RWPE2 (cell line): ENCODE measurements at regions not wholly inside any gene's neighbourhood (a gene's known extent, or its start where the extent isn't known, plus 50 kb on each side); places are given as distances from the start of the nearest gene placed in this dataset.

Experiments
- ATAC-seq: fragments of 200-7000 bp; cut with Tn5 transposase; 3 replicates; pipeline ENCODE4 v1.9.1; 2021; ENCODE audit warnings: low read depth
- DNase-seq: peaks from one replicate; pipeline ENCODE4 v3.0.0-alpha.2; 2020; ENCODE audit warnings: low spot score
- H3K27ac ChIP-seq: fragments of 450-650 bp; 2 replicates; pipeline ENCODE4 v1.5.1; 2017; ENCODE audit warnings: mild to moderate bottlenecking; ENCODE audit not compliant: poor library complexity, severe bottlenecking
- H3K27me3 ChIP-seq: fragments of 250-450 bp; sonication (Bioruptor Pico); 2 replicates; pipeline ENCODE4 v1.5.1; 2021; ENCODE audit warnings: mild to moderate bottlenecking, moderate library complexity; ENCODE audit not compliant: insufficient read depth, poor library complexity, severe bottlenecking
- H3K36me3 ChIP-seq: fragments of 250-450 bp; sonication (Bioruptor Pico); 2 replicates; pipeline ENCODE4 v1.5.1; 2020; ENCODE audit warnings: low read depth, mild to moderate bottlenecking, moderate library complexity
- H3K4me1 ChIP-seq: fragments of 250-450 bp; sonication (Bioruptor Pico); 2 replicates; pipeline ENCODE4 v1.5.1; 2021; ENCODE audit warnings: mild to moderate bottlenecking, moderate library complexity; ENCODE audit not compliant: insufficient read depth, poor library complexity, severe bottlenecking
- H3K4me3 ChIP-seq: fragments of 250-450 bp; sonication (Bioruptor Pico); 2 replicates; pipeline ENCODE4 v1.5.1; 2021; ENCODE audit warnings: mild to moderate bottlenecking, moderate library complexity; ENCODE audit not compliant: severe bottlenecking
- H3K9me3 ChIP-seq: fragments of 250-450 bp; sonication (Bioruptor Pico); 2 replicates; pipeline ENCODE4 v1.5.1; 2021; ENCODE audit warnings: mild to moderate bottlenecking, moderate library complexity; ENCODE audit not compliant: severe bottlenecking
- CTCF ChIP-seq: fragments of 450-650 bp; IDR thresholded peaks from one replicate; pipeline ENCODE4 v1.5.1; 2017; ENCODE audit warnings: mild to moderate bottlenecking, moderate library complexity; ENCODE audit not compliant: poor library complexity, severe bottlenecking

GRCh38 chr11:122181372-122181771 lies 65.4 kb upstream of the BLID start:
- Histone ChIP-seq H3K36me3 (peaks cover 55% of the 10 kb centered on the region), H3K27me3 (no peaks in the 10 kb centered on the region), H3K4me1 (peaks cover 41% of the 10 kb centered on the region), H3K9me3 (peaks cover 15% of the 10 kb centered on the region), H3K4me3 (no peak overlapping the region), H3K27ac (peak overlapping the region; percentile 99)
- ATAC-seq (no peak), DNase-seq (no peak)
- TF ChIP-seq CTCF, result no peak

- H3K36me3 ChIP-seq, result peaks cover 56% of the 10 kb centered on the region
- DNase-seq, result peak; percentile 85
- no peaks in the 10 kb centered on the region for H3K27me3 ChIP-seq
- peak overlapping the region; percentile 42 for H3K4me3 ChIP-seq
- H3K9me3 ChIP-seq, result peaks cover 3% of the 10 kb centered on the region
- no peak for TF ChIP-seq CTCF
- peaks cover 49% of the 10 kb centered on the region for H3K4me1 ChIP-seq
- ATAC-seq, result peak; percentile 88
- peak overlapping the region; percentile 99 for H3K27ac ChIP-seq
These were observed 64.2 kb upstream of the BLID start for GRCh38 chr11:122179961-122180834.

GRCh38 chr11:122178795-122179194 lies 62.8 kb upstream of the BLID start:
- Histone ChIP-seq H3K4me3 (peak overlapping the region; percentile 42), H3K27ac (peak overlapping the region; percentile 99)

GRCh38 chr11:122177238-122177637 lies 61.2 kb upstream of the BLID start:
- Histone ChIP-seq H3K27ac (peak overlapping the region; percentile 99), H3K36me3 (peaks cover 79% of the 10 kb centered on the region), H3K9me3 (no peaks in the 10 kb centered on the region), H3K27me3 (no peaks in the 10 kb centered on the region), H3K4me1 (peaks cover 66% of the 10 kb centered on the region), H3K4me3 (peak overlapping the region; percentile 42)
- no peak for TF ChIP-seq CTCF
- no peak for ATAC-seq
- DNase-seq, result no peak

More at GRCh38 chr11:122178795-122179194, 62.8 kb upstream of the BLID start:
- peaks cover 63% of the 10 kb centered on the region for H3K4me1 ChIP-seq
- ATAC-seq (no peak), DNase-seq (no peak)
- peaks cover 2% of the 10 kb centered on the region for H3K9me3 ChIP-seq
- H3K27me3 ChIP-seq, result no peaks in the 10 kb centered on the region
- peaks cover 63% of the 10 kb centered on the region for H3K36me3 ChIP-seq
- TF ChIP-seq CTCF, result no peak

GRCh38 chr11:122176651-122177050 lies 60.6 kb upstream of the BLID start:
- H3K36me3 ChIP-seq, result peaks cover 82% of the 10 kb centered on the region
- H3K27ac ChIP-seq, result peak overlapping the region; percentile 99
- TF ChIP-seq CTCF, result no peak
- no peaks in the 10 kb centered on the region for H3K9me3 ChIP-seq
- H3K4me1 ChIP-seq, result peaks cover 61% of the 10 kb centered on the region
- no peak for ATAC-seq
- DNase-seq, result no peak
- H3K4me3 ChIP-seq, result no peak overlapping the region
- no peaks in the 10 kb centered on the region for H3K27me3 ChIP-seq
